ENCODE measurements at regions not wholly inside any gene's neighbourhood (a gene's known extent, or its start where the extent isn't known, plus 50 kb on each side); places are given as distances from the start of the nearest gene placed in this dataset.

DNA sequence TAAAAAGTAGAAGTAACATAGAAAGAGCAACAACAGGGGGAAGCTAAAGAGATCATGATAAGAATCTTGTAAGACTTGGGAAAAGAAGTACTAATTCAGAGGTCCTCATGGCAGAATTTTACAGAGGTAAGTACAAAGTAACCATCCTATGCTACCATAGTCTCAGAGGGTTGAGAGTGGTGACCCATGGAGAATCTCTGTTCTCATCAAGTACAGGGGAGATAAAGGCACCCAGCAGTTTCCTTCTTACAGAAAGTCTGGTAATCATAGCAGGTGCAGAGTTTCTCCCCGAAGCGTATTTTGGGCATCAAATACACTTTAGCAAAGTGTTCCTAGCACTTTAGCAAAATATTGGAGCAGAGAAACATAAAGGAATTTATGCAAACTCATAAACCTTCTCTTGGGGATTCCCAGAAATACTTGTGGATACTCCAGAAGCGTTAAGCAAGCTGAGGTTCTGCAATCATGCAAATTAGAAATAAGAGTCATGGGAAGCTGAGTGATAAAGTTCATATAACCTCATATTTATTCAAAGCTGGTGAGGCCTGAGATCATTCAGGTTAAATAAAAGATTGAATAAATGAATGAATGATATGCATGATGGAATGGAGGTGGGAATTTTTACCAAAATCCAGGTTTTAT is 101.0 kb upstream of the SMC2 start:
- TF ChIP-seq, protein P1, sequence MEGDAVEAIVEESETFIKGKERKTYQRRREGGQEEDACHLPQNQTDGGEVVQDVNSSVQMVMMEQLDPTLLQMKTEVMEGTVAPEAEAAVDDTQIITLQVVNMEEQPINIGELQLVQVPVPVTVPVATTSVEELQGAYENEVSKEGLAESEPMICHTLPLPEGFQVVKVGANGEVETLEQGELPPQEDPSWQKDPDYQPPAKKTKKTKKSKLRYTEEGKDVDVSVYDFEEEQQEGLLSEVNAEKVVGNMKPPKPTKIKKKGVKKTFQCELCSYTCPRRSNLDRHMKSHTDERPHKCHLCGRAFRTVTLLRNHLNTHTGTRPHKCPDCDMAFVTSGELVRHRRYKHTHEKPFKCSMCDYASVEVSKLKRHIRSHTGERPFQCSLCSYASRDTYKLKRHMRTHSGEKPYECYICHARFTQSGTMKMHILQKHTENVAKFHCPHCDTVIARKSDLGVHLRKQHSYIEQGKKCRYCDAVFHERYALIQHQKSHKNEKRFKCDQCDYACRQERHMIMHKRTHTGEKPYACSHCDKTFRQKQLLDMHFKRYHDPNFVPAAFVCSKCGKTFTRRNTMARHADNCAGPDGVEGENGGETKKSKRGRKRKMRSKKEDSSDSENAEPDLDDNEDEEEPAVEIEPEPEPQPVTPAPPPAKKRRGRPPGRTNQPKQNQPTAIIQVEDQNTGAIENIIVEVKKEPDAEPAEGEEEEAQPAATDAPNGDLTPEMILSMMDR (IDR thresholded peaks at IDR 0.05 in 4 of 5, conservative IDR thresholded peaks at IDR 0.05 in 1 of 5), result no peak
- no peak for TF ChIP-seq POLR2A (IDR thresholded peaks at IDR 0.05)
